HL-60 (cell line): ENCODE measurements at regions not wholly inside any gene's neighbourhood (a gene's known extent, or its start where the extent isn't known, plus 50 kb on each side); places are given as distances from the start of the nearest gene placed in this dataset.

Experiments used
- DNase-seq, 2 experiments: peaks; one replicate each; pipeline ENCODE4 v3.0.0-alpha.2; 2010 to 2020; ENCODE audit warnings: low read depth in 1 of 2, low spot score in 1 of 2
- H3K27ac ChIP-seq: fragments of 250-450 bp; sonication (Bioruptor Pico); replicated peaks from 2 replicates; pipeline ENCODE4 v1.5.1; 2020; ENCODE audit warnings: mild to moderate bottlenecking, moderate library complexity
- H3K27me3 ChIP-seq: fragments of 250-450 bp; sonication (Bioruptor Pico); 2 replicates; pipeline ENCODE4 v1.5.1; 2021; ENCODE audit warnings: mild to moderate bottlenecking, moderate library complexity; ENCODE audit not compliant: insufficient read depth, poor library complexity, severe bottlenecking
- H3K4me3 ChIP-seq: replicated peaks from 2 replicates; pipeline ENCODE4 v1.5.1; 2011; ENCODE audit warnings: mild to moderate bottlenecking, control low read depth, low read length; ENCODE audit not compliant: insufficient read depth
- CTCF ChIP-seq: IDR thresholded peaks from one replicate; pipeline ENCODE4 v1.5.1; 2011; ENCODE audit warnings: low read length, control low read depth, inconsistent platforms; ENCODE audit not compliant: insufficient read depth
- GABPA ChIP-seq: IDR thresholded peaks from 2 replicates; pipeline ENCODE4 v1.6.1; 2012; ENCODE audit warnings: low read depth
- POLR2AphosphoS5 ChIP-seq: IDR thresholded peaks from 2 replicates; pipeline ENCODE4 v1.6.1; 2012; ENCODE audit warnings: low read depth
- REST ChIP-seq: IDR thresholded peaks from 2 replicates; pipeline ENCODE4 v1.6.1; 2012; ENCODE audit warnings: low read depth; ENCODE audit not compliant: insufficient replicate concordance
- SPI1 ChIP-seq: IDR thresholded peaks from 2 replicates; pipeline ENCODE4 v1.6.1; 2012; ENCODE audit warnings: low read depth, mild to moderate bottlenecking, borderline replicate concordance

GRCh38 chr10:21047096-21047495 lies 150.0 kb upstream of the NEBL start:
- TF ChIP-seq SPI1 = no peak
- TF ChIP-seq GABPA = no peak
- TF ChIP-seq CTCF = no peak
- no peak for TF ChIP-seq REST
- TF ChIP-seq POLR2AphosphoS5 = no peak
- DNase-seq = no peak

GRCh38 chr10:21043044-21043443 lies 145.9 kb upstream of the NEBL start:
- H3K27me3 ChIP-seq = no peaks in the 10 kb centered on the region
- H3K27ac ChIP-seq = no peak overlapping the region
- no peak overlapping the region for H3K4me3 ChIP-seq
- no peak for DNase-seq
- TF ChIP-seq GABPA = no peak
- TF ChIP-seq POLR2AphosphoS5 = no peak
- TF ChIP-seq SPI1 = no peak
- no peak for TF ChIP-seq CTCF
- no peak for TF ChIP-seq REST

More at GRCh38 chr10:21047096-21047495, 150.0 kb upstream of the NEBL start:
- Histone ChIP-seq H3K27ac (no peak overlapping the region), H3K4me3 (no peak overlapping the region), H3K27me3 (no peaks in the 10 kb centered on the region)

GRCh38 chr10:21042536-21042935 lies 145.4 kb upstream of the NEBL start:
- no peak for TF ChIP-seq POLR2AphosphoS5
- TF ChIP-seq REST = no peak
- no peak for TF ChIP-seq CTCF
- no peak for TF ChIP-seq SPI1
- no peak for TF ChIP-seq GABPA
- Histone ChIP-seq H3K4me3 (no peak overlapping the region), H3K27me3 (no peaks in the 10 kb centered on the region), H3K27ac (no peak overlapping the region)
- DNase-seq = no peak
